Gastroesophageal sphincter (tissue), 3 donors: ENCODE measurements at regions not wholly inside any gene's neighbourhood (a gene's known extent, or its start where the extent isn't known, plus 50 kb on each side); places are given as distances from the start of the nearest gene placed in this dataset.

Experiments used
- CTCF ChIP-seq, 4 experiments: fragments of 200-600 bp in 2 of 4; fragments of 450-650 bp in 2 of 4; sonication (generic) in 1 of 4; IDR thresholded peaks; one replicate each; pipeline ENCODE4 v1.5.1; 2017 to 2019; ENCODE audit warnings: antibody characterized with exemption in 4 of 4, mild to moderate bottlenecking in 2 of 4, moderate library complexity in 2 of 4
- POLR2A ChIP-seq, 2 donors: fragments of 450-650 bp; IDR thresholded peaks; one replicate each; pipeline ENCODE4 v1.6.1; 2017; ENCODE audit warnings: antibody characterized with exemption in 2 of 2, mild to moderate bottlenecking in 2 of 2, moderate library complexity in 1 of 2

GRCh38 chr1:181981821-181982220 is 79.7 kb downstream of the ZNF648 start:
- TF ChIP-seq CTCF (IDR thresholded peaks at IDR 0.05) (no peak), POLR2A (IDR thresholded peaks at IDR 0.05) (no peak)
